K562 (cell line): ENCODE measurements at regions not wholly inside any gene's neighbourhood (a gene's known extent, or its start where the extent isn't known, plus 50 kb on each side); places are given as distances from the start of the nearest gene placed in this dataset.

Experiments used
- EP300 ChIP-seq: IDR thresholded peaks from 2 replicates; pipeline ENCODE4 v1.6.1; 2012; ENCODE audit warnings: low read length, improper control_type of control experiment
- FOXM1 ChIP-seq, 2 experiments: fragments of 450-650 bp in 1 of 2; sonication (generic) in 1 of 2; formaldehyde crosslinking in 1 of 2; IDR thresholded peaks; 2 replicates each; pipeline versions ENCODE4 v1.6.1 to v1.9.0; 2017 to 2022; ENCODE audit warnings: low read depth in 2 of 2, mild to moderate bottlenecking in 2 of 2, missing genetic modification reagents in 1 of 2, moderate library complexity in 1 of 2
- TF ChIP-seq, protein P1 (sequence below), 3 experiments: IDR thresholded peaks in 2 of 3; conservative IDR thresholded peaks in 1 of 3; 2 replicates each; pipeline ENCODE4 v1.5.1; 2011 to 2012; ENCODE audit warnings: low read length in 3 of 3, mild to moderate bottlenecking in 3 of 3, control low read depth in 2 of 3, improper control_type of control experiment in 1 of 3, inconsistent platforms in 1 of 3, low read depth in 1 of 3, mixed read lengths in 1 of 3, moderate library complexity in 1 of 3; ENCODE audit not compliant: insufficient read depth in 2 of 3

DNA sequence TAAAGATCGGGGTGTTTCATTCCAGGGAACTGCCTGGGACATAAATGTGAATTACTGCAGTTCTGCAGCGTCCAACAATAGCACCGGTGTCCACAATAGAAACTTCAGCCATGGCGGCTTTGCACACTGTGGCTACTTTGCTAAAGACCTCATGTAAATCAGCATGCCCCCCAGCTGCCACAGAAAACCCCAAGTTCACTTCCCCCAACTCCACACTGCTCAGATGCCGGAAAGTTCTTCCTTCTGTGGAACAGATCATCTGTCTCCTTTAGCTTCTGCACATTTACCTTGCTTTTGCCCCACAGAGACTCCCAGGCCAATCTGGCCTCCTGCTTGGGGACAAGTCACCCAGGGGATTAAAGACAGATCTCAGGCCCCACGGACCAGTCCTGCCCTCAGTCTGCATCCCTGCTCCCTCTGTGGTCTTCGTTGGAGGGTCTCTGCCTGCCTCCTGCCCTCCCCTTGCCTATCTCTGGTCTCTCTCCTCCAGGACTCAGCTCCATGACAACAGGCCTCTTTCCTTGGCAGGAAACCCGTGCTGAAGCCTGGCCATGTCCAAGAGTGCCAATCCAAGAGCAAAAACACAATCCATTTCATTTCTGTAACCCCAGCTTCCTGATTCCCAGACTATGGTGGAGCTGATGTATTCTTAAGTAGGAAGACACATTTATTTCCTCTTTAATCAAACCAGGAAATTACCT lies 403.2 kb downstream of the RPS24 start:
- no peak for TF ChIP-seq FOXM1 (IDR thresholded peaks at IDR 0.05; ENCODE audit: low read depth)
- TF ChIP-seq FOXM1 (CRISPR knock-in tag; IDR thresholded peaks at IDR 0.05; ENCODE audit: low read depth), result no peak
- TF ChIP-seq, protein P1, sequence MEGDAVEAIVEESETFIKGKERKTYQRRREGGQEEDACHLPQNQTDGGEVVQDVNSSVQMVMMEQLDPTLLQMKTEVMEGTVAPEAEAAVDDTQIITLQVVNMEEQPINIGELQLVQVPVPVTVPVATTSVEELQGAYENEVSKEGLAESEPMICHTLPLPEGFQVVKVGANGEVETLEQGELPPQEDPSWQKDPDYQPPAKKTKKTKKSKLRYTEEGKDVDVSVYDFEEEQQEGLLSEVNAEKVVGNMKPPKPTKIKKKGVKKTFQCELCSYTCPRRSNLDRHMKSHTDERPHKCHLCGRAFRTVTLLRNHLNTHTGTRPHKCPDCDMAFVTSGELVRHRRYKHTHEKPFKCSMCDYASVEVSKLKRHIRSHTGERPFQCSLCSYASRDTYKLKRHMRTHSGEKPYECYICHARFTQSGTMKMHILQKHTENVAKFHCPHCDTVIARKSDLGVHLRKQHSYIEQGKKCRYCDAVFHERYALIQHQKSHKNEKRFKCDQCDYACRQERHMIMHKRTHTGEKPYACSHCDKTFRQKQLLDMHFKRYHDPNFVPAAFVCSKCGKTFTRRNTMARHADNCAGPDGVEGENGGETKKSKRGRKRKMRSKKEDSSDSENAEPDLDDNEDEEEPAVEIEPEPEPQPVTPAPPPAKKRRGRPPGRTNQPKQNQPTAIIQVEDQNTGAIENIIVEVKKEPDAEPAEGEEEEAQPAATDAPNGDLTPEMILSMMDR (IDR thresholded peaks at IDR 0.05 in 2 of 3, conservative IDR thresholded peaks at IDR 0.05 in 1 of 3; ENCODE audit: insufficient read depth in 2 of 3, low read depth in 1 of 3, low read length in 3 of 3), result no peak
- no peak for TF ChIP-seq EP300
